ENCODE measurements at regions not wholly inside any gene's neighbourhood (a gene's known extent, or its start where the extent isn't known, plus 50 kb on each side); places are given as distances from the start of the nearest gene placed in this dataset.

DNA sequence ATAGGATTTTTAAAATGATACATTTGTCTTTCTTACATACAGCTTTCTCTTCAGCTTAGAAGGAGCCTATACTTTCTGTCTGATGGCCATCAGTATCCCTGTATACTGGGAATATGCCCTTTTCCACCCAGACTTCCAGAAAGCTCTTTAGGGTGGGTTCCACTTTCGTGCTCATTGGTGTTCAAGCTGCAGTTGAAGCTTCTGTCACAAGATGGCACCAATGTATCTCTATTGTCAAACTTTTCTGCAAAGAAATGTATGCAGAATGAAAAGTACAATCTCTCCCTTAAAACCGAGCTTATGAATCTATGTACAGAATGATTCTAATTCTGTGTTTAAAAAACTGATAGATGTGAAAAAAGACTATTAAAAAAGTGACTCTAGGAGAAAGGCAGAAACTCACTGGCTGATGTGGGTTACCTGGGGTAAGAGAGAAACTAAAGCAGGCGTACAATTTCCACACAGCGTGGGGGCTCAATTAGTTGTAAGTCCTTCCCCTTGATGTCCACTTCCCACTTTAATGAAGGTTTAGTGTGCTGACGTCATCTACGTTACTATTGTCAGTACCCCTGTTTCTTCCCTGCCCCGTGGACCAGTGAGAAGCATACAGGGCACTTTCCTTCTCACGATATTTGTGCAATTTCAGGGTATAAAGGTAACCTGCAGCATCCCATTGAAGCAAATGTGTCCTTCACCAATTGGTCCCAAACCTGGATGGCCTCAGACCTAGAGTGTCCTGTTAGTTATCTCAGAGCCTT is 57.3 kb upstream of the TCEAL2 start:
- POLR2A ChIA-PET: no interaction called here
- no peak for TF ChIP-seq HDGF (IDR thresholded peaks at IDR 0.05; ENCODE audit: borderline replicate concordance)
- no peak for TF ChIP-seq ARNT (IDR thresholded peaks at IDR 0.05)
- TF ChIP-seq TARDBP (IDR thresholded peaks at IDR 0.05): no peak
- TF ChIP-seq FOXM1 (IDR thresholded peaks at IDR 0.05; ENCODE audit: borderline replicate concordance): no peak
- TF ChIP-seq FOXA1 (IDR thresholded peaks at IDR 0.05): no peak
- no peak for TF ChIP-seq ZNF384 (IDR thresholded peaks at IDR 0.05)
- no peak for TF ChIP-seq ELF4 (IDR thresholded peaks at IDR 0.05)
- TF ChIP-seq SUZ12 (IDR thresholded peaks at IDR 0.05): no peak
- TF ChIP-seq CTBP1 (IDR thresholded peaks at IDR 0.05; ENCODE audit: borderline replicate concordance): no peak
- DNase-seq (ENCODE audit: extremely low spot score): peak; percentile 26
- CTCF ChIA-PET: interaction anchor here (0.8 to 1.1 kb wide), 4 partner anchors 13 to 832 kb away, joined by 3 to 5 read pairs (median 4); no protein-coding TSS in a partner anchor

DNA sequence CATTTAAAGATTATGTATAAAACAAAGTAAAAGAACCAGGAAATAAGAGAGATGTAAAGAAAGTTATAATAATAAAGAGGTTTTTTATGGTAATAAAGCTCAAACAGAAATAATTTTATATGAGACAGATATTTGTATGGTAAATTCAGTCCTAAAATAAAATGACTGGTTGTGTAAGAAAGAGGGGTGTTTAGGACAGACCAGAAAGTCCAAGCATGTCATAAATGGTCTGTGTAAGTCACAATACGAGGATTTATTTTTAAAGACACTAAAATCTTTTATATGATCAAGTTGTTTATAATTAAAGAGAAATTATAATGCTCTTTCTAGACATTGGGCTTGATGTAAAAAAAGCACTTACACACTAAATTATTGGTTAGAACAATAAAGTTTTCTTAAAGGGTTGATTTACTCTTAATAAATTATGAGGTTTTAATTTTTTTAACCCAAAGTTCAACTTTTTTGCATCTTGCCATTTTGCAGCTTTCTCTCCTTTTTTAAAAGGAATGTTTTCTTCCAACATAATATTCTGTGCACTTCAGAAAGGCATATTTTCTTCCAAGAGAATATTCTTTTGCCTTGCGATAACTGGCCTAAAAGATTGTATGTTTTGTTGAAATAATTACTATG is 61.9 kb upstream of the TCEAL2 start:
- CTCF ChIA-PET: no interaction called here
- POLR2A ChIA-PET: no interaction called here
- no peak for DNase-seq (ENCODE audit: extremely low spot score)
- TF ChIP-seq LEF1 (IDR thresholded peaks at IDR 0.05; ENCODE audit: borderline replicate concordance) (no peak), NFRKB (IDR thresholded peaks at IDR 0.05) (no peak), ZNF384 (IDR thresholded peaks at IDR 0.05) (no peak), HDGF (IDR thresholded peaks at IDR 0.05; ENCODE audit: borderline replicate concordance) (no peak), CTBP1 (IDR thresholded peaks at IDR 0.05; ENCODE audit: borderline replicate concordance) (no peak), FOXK2 (IDR thresholded peaks at IDR 0.05) (no peak), FOXM1 (IDR thresholded peaks at IDR 0.05; ENCODE audit: borderline replicate concordance) (no peak), FOXA1 (IDR thresholded peaks at IDR 0.05) (no peak), BHLHE40 (IDR thresholded peaks at IDR 0.05; ENCODE audit: borderline replicate concordance) (no peak)

DNA sequence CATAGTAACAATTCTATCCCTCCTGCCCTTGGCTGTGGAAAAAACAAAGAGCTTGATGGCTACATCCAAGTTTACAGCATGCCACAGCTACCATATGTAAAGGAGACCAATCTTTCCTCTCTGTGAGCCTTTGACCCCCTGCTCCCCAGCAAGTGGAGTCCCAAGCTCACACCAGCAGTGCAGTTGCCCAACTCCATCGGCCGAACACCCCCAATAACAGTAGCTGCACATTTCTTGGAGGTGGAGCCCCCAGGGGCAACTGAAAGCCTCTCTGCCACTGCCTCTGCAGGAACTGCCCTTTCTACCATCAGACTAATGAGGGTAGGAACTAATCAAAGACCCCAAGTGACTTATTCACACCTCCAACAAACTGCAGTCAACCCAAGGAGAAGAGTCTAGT is 81.0 kb upstream of the TCEAL2 start:
- no peak for DNase-seq (ENCODE audit: extremely low spot score)
- ChIA-PET POLR2A (no interaction called here), CTCF (no interaction called here)
- no peak for TF ChIP-seq SP1 (IDR thresholded peaks at IDR 0.05)
- no peak for TF ChIP-seq BHLHE40 (IDR thresholded peaks at IDR 0.05; ENCODE audit: borderline replicate concordance)
- TF ChIP-seq LEF1 (IDR thresholded peaks at IDR 0.05; ENCODE audit: borderline replicate concordance): no peak
- TF ChIP-seq NFRKB (IDR thresholded peaks at IDR 0.05): no peak
- TF ChIP-seq L3MBTL2 (conservative IDR thresholded peaks at IDR 0.05): no peak
- no peak for TF ChIP-seq FOXA1 (IDR thresholded peaks at IDR 0.05)
- TF ChIP-seq TARDBP (IDR thresholded peaks at IDR 0.05): no peak
- TF ChIP-seq SUZ12 (IDR thresholded peaks at IDR 0.05): no peak
- TF ChIP-seq ELF4 (IDR thresholded peaks at IDR 0.05): no peak
- TF ChIP-seq HDGF (IDR thresholded peaks at IDR 0.05; ENCODE audit: borderline replicate concordance): no peak
- TF ChIP-seq FOXK2 (IDR thresholded peaks at IDR 0.05): no peak
- TF ChIP-seq, protein P1, sequence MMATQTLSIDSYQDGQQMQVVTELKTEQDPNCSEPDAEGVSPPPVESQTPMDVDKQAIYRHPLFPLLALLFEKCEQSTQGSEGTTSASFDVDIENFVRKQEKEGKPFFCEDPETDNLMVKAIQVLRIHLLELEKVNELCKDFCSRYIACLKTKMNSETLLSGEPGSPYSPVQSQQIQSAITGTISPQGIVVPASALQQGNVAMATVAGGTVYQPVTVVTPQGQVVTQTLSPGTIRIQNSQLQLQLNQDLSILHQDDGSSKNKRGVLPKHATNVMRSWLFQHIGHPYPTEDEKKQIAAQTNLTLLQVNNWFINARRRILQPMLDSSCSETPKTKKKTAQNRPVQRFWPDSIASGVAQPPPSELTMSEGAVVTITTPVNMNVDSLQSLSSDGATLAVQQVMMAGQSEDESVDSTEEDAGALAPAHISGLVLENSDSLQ (IDR thresholded peaks at IDR 0.05): no peak
- no peak for TF ChIP-seq ARNT (IDR thresholded peaks at IDR 0.05)

DNA sequence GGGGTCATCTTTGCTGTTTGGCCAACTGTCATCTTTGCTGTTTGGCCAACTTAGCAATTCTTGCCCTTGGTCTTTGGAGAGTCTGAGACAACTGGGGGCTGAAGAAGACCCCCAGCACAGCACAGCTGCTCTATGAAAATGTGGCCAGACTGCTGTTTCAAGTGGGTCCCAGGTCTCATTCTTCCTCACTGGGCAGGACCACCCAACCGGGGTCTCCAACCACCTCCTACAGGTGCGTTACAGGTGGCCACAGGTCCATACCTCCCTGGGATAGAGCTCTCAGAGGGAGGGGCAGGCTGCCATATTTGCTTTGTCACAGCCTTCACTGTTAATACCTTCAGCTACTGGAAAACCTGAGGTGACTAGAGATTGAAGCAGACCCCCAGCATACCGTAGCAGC is 82.1 kb upstream of the TCEAL2 start:
- CTCF ChIA-PET: no interaction called here
- no peak for DNase-seq (ENCODE audit: extremely low spot score)
- TF ChIP-seq ARNT (IDR thresholded peaks at IDR 0.05): no peak
- TF ChIP-seq FOXM1 (IDR thresholded peaks at IDR 0.05; ENCODE audit: borderline replicate concordance): no peak
- TF ChIP-seq L3MBTL2 (conservative IDR thresholded peaks at IDR 0.05): no peak
- no peak for TF ChIP-seq HDGF (IDR thresholded peaks at IDR 0.05; ENCODE audit: borderline replicate concordance)
- TF ChIP-seq NFRKB (IDR thresholded peaks at IDR 0.05): no peak
- no peak for TF ChIP-seq SP1 (IDR thresholded peaks at IDR 0.05)
- no peak for TF ChIP-seq FOXK2 (IDR thresholded peaks at IDR 0.05)
- no peak for TF ChIP-seq ZNF384 (IDR thresholded peaks at IDR 0.05)
- no peak for TF ChIP-seq CTBP1 (IDR thresholded peaks at IDR 0.05; ENCODE audit: borderline replicate concordance)
- POLR2A ChIA-PET: no interaction called here

DNA sequence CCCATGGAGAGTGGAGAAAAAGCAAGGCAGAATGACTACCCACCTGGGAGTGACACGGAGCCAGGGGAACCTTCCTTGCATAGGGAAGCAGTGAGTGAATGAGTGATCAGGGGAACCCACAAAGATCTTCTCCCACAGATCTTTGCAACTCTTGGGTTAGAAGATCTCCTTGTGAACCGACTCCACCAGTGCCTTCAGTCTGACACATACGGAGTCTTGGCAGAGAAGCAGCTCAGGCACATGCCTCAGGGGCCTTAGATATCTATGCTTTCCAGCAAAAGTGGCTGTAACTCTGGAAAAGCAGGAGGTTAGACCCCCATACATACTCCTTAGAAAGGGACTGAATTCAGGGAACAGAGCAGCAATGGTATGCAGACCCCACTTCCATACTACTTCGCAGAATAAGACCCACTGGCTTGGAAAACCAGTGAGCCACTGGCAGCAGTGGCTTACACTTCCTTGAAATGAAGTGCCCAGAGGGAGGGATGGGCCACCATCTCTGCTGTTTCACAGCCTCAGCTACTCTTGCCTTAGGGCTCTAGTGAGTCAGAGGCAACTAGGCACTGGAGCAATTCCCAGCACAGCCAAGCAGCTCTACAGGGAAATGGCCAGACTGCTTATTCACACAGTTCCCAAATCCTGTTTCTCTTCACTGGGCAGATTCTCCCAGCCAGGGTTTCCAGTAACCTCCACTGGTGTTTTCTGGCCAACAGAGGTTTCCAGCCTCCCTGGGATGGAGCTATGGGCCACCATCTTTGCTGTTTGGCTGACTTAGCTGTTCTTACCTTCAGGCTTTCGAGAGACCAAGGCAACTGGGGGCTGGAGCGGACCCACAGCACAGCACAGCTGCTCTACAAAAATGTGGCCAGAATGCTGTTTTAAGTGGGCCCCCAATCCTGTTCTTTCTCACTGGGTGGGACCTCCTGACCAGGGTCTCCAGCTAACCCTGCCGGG is 82.8 kb upstream of the TCEAL2 start:
- TF ChIP-seq L3MBTL2 (conservative IDR thresholded peaks at IDR 0.05) (no peak), NFRKB (IDR thresholded peaks at IDR 0.05) (no peak)
- DNase-seq (ENCODE audit: extremely low spot score): no peak
- ChIA-PET CTCF (no interaction called here), POLR2A (no interaction called here)

DNA sequence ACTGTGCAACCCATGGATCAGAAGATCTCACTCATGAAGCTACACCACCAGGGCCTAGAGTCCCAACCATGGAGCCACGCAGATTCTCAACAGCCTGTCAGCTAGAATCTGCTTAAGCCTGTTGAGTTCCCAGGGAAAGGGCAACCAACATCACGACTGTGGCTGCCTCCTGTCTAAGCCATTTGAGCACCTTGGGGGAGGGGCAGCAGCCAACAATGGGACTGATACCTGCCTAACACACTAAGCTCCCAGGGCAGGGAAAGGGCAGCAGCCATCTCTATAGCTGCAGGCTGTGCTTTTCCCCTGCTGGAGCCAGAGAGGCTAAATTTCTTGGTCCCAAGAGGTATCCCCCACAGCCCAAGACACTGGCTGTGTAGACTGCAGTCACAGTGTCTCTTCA is 96.5 kb upstream of the TCEAL2 start:
- DNase-seq (ENCODE audit: extremely low spot score): no peak
- no peak for TF ChIP-seq NFRKB (IDR thresholded peaks at IDR 0.05)
- TF ChIP-seq, protein P1 (IDR thresholded peaks at IDR 0.05): no peak
- TF ChIP-seq FOXK2 (IDR thresholded peaks at IDR 0.05): no peak
- no peak for TF ChIP-seq SP1 (IDR thresholded peaks at IDR 0.05)
- TF ChIP-seq L3MBTL2 (conservative IDR thresholded peaks at IDR 0.05): no peak
- TF ChIP-seq HDGF (IDR thresholded peaks at IDR 0.05; ENCODE audit: borderline replicate concordance): no peak
- TF ChIP-seq CTBP1 (IDR thresholded peaks at IDR 0.05; ENCODE audit: borderline replicate concordance): no peak
- no peak for TF ChIP-seq FOXA1 (IDR thresholded peaks at IDR 0.05)
- ChIA-PET CTCF (no interaction called here), POLR2A (no interaction called here)
